GM21576 (cell line): ENCODE measurements at regions not wholly inside any gene's neighbourhood (a gene's known extent, or its start where the extent isn't known, plus 50 kb on each side); places are given as distances from the start of the nearest gene placed in this dataset.
"Not testable (repeated sequence)": the region's sequence is repeated elsewhere in the genome, so short reads cannot be mapped to it uniquely, and the experiment has no call there.

Experiments used
- ATAC-seq: cut with Tn5 transposase; IDR thresholded peaks from one replicate; pipeline ENCODE4 v1.9.1; 2021; ENCODE audit warnings: mild to moderate bottlenecking, moderate library complexity; ENCODE audit not compliant: unreplicated experiment

DNA sequence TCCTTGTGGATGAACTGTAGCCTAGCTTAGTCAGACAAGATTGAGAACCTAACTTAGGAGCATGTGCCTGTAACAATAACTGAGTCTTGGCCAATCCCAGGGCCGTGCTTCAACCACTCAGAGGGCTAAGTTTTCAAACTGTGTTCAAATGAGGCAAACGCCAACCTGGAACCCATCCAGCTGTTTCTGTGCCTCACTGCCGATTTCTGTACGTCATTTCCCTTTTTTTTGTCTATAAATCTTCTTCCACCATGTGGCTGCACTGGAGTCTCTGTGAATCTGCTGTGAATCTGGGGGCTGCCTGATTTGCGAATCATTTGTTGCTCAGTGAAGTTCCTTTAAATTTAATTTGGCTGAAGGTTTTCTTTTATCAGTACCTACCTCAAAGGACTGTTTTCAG lies 115.0 kb upstream of the CHD6 start:
- ATAC-seq: no peak

- ATAC-seq: not testable (repeated sequence)
Measured at GRCh38 chr20:41731198-41731597, 113.0 kb upstream of the CHD6 start.

DNA sequence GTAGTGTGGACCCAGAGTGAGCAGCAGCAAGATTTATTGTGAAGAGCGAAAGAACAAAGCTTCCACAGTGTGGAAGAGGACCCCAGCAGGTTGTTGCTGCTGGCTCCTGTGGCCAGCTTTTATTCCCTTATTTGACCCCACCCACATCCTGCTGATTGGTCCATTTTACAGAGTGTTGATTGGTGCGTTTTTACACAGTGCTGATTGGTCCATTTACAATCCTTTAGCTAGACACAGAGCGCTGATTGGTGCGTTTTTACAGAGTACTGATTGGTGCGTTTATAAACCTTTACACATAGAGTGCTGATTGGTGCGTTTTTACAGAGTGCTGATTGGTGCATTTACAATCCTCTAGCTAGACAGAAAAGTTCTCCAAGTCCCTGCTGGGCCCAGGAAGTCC lies 109.5 kb upstream of the CHD6 start:
- ATAC-seq: not testable (repeated sequence)

- ATAC-seq: no peak
Measured at GRCh38 chr20:41726727-41727126, 108.5 kb upstream of the CHD6 start.

GRCh38 chr20:41719151-41719550 lies 101.0 kb upstream of the CHD6 start:
- ATAC-seq: no peak

- no peak for ATAC-seq
Measured at GRCh38 chr20:41717483-41717882, 99.3 kb upstream of the CHD6 start.

DNA sequence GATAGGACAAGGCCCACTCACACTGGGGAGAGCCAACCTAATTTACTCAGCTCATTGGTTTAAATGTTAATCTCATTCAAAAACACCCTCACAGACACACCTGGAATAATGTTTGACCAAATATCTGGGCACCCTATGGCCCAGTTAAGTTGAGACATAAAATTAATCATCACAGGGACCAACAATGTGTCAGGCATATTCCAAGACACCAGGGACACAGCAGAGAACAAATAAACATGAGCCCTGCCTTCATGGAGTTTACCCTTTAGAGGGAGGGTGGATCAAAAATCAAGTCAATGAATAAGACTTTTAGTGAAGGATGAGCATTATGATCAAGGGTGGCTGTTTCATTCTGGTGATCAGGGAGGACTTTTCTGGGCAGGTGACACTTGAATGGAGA lies 98.7 kb upstream of the CHD6 start:
- ATAC-seq: no peak

DNA sequence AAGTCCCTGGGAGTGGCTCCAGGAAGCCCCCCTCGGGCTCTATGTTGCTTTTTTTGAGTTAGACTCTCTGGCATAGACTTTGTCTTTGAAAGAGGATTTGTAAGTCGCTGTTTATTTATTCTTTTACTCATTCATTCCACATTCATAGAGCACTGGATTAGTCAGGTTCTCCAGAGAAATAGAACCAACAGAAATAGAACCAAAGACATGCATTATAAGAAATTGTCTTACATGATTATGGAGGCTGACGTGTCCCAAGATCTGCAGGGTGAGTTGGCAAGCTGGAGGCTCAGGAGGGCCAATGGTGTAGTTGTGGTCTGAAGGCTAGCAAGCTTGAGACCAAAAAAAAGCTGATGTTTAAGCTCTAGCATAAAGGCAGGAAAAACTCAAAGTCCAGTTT lies 98.3 kb upstream of the CHD6 start:
- no peak for ATAC-seq

- ATAC-seq: no peak
Measured at GRCh38 chr20:41715526-41715925, 97.3 kb upstream of the CHD6 start.

GRCh38 chr20:41714030-41714429 lies 95.9 kb upstream of the CHD6 start:
- no peak for ATAC-seq

DNA sequence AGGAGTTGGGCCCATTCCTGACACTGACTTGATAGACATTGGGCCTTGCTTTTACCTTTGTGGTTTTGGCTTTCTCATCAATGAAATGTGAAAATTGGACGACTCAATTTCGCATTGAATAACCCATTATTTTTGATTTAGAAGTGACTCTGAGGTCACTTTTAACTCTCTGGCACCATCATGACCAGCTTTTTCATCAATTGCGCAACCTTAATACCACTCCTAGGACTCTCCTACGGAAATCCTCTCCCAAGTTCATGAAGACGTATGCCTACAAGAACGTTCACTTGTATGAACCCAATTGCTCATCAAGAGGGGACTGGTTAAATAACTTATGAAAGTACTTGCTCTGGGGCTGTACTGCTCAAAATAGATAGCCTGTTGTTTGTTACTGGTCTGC lies 86.7 kb upstream of the CHD6 start:
- no peak for ATAC-seq

GRCh38 chr20:41702647-41703046 lies 84.5 kb upstream of the CHD6 start:
- ATAC-seq: no peak

DNA sequence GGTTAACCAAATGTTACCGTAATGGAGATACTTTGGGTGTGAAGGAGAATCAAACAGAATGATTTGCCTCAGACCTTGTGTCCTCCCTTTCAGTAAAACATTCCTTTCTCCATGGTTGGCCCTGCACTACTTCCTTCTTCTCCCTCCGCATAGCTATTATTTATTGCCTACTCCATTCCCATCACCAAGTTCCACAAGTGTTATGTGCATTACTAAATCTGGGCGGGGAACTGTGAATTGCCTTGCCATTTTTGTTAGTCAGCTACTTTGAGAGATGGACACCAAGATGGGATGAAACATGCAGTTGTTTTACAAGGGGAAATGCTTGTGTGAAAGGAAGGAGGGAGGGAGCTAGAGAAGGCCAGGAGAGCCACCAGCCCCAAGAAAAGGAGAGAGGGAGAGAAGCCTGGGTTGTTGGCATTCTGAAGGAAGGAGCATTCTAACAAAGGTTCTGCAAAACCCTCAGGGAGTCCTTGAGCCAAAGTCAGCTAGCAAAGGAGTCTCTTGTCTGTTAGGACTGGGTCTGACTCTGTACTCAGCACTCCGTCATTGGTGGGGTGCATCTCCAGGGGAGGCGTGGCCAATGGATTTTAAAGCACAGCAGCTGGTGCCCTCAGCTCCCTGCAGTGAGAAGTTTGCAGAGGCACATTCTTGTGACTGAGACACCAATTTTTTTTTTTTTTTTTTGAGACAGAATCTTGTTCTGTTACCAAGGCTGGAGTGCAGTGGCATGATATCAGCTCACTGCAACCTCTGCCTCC lies 83.6 kb upstream of the CHD6 start:
- no peak for ATAC-seq

GRCh38 chr20:41699673-41700072 lies 81.5 kb upstream of the CHD6 start:
- ATAC-seq: not testable (repeated sequence)

DNA sequence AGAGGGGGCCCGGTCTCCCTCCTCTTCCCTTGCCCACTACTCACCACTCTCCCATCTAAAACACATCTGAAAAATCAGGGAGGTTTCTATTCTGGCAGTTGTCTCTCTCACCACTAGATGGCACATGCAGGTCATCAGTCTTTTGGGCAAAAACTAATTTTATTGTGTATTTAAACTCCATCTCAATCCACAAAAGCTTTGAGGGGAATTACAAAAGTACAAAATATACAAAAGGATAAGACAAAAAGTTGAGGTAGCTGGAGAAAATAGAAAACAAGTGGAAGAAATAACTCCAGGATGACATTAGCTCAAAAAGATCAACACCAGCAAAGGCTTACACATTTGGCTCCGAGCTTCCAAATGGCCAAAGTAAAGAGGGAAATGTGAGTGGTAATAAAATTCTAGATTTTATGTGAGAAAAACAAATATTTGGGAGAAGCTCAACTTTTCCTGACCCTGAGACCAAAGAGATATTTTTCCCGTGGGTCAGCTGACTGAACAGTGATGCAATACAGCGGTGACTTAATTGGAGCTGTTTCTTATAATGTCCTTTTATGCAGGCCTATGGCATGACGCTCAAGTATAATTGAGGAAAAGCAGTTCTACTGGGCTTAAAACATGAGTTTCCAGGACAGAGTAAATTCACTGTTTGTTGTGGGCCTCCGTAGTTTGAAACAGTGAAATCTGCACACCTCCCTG lies 79.8 kb upstream of the CHD6 start:
- ATAC-seq: no peak

DNA sequence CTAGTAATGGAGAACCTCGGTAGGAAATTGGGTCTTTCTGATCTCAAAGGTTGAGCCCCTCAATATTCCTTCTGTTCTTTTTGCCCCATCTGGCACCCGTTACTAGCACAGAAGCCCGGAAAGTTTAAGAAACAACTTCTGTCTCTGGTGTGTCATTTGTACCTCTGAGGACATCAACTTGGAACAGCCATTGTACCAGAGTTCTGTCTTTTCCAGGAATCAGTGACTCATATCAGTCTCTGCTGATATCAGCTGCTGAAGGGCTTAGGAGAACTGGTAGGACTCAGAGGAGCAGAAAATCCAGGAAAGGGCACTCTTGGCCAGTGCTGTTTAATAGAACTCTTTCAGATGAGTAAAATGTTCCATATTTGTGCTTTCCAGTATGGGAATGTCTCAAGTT lies 78.3 kb upstream of the CHD6 start:
- ATAC-seq: no peak

- no peak for ATAC-seq
Measured at GRCh38 chr20:41694796-41695195, 76.6 kb upstream of the CHD6 start.

DNA sequence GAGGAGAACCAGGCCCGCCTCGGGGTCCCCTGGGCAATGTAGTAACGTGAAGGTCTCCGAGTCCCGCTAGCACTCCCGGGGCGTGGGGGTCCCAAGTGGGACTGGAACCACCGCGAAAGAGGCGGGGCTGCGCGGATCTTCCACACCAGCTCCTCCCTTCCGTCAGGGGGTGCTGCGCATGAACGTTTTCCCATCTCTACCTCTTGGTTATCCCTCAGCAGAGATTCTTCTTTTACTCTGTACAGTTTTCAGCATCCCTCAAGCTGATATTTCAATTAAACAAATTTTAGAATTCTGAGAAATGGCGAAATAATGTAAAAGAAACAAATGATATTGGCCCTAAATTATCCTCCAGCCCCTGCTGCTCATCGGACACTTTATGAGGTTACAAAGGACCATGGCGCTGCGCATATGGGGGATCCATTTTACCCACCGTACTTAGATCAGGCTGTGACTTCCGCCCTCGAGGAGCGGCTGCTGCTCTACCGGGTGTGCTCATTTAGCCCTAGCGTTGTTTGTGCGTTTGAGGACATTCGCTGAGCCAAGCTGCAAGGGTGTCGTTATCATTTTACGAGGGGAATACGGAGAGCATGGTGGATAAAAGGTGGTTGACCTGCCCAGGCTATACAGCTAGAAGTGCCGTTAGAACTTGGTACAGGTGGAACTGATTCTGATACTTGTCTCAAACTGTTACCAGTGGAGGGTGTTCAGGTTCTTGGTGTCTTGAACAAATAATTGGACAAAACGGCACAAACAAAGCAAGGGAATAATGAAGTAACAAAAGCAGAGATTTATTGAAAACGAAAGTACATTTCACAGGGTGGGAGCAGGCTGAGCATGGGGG lies 75.2 kb upstream of the CHD6 start:
- ATAC-seq: peak; percentile 87

GRCh38 chr20:41692479-41693135 lies 74.4 kb upstream of the CHD6 start:
- peak; percentile 49 for ATAC-seq

- no peak for ATAC-seq
Measured at GRCh38 chr20:41691443-41691842, 73.3 kb upstream of the CHD6 start.

GRCh38 chr20:41690702-41691101 lies 72.5 kb upstream of the CHD6 start:
- no peak for ATAC-seq
